Glomerular endothelial cell (primary cell): ENCODE measurements at regions not wholly inside any gene's neighbourhood (a gene's known extent, or its start where the extent isn't known, plus 50 kb on each side); places are given as distances from the start of the nearest gene placed in this dataset.

Experiments used
- DNase-seq: peaks from one replicate; pipeline ENCODE4 v3.0.0-alpha.2; 2011; ENCODE audit warnings: low read depth, low spot score; ENCODE audit errors: extremely low read depth

GRCh38 chrX:45758738-45759397 lies 558.2 kb upstream of the DIPK2B start:
- no peak for DNase-seq

- no peak for DNase-seq
Observed at GRCh38 chrX:45758319-45758718, 557.6 kb upstream of the DIPK2B start.

- no peak for DNase-seq
Observed at GRCh38 chrX:45757272-45757671, 556.6 kb upstream of the DIPK2B start.

- no peak for DNase-seq
Observed at GRCh38 chrX:45756557-45756956, 555.9 kb upstream of the DIPK2B start.

GRCh38 chrX:45755703-45756102 lies 555.0 kb upstream of the DIPK2B start:
- DNase-seq = no peak

GRCh38 chrX:45751156-45751555 lies 550.5 kb upstream of the DIPK2B start:
- DNase-seq = no peak

GRCh38 chrX:45750639-45751038 lies 550.0 kb upstream of the DIPK2B start:
- DNase-seq = no peak

- no peak for DNase-seq
Observed at GRCh38 chrX:45749375-45749774, 548.7 kb upstream of the DIPK2B start.

- no peak for DNase-seq
Observed at GRCh38 chrX:45748369-45748774, 547.7 kb upstream of the DIPK2B start.

- no peak for DNase-seq
Observed at GRCh38 chrX:45747905-45748304, 547.2 kb upstream of the DIPK2B start.

- DNase-seq = no peak
Observed at GRCh38 chrX:45745479-45745878, 544.8 kb upstream of the DIPK2B start.

GRCh38 chrX:45743906-45744625 lies 543.4 kb upstream of the DIPK2B start:
- no peak for DNase-seq

- no peak for DNase-seq
Observed at GRCh38 chrX:45743081-45743533, 542.4 kb upstream of the DIPK2B start.

- no peak for DNase-seq
Observed at GRCh38 chrX:45740291-45740690, 539.6 kb upstream of the DIPK2B start.

- DNase-seq = no peak
Observed at GRCh38 chrX:45735571-45735970, 534.9 kb upstream of the DIPK2B start.

- DNase-seq = no peak
Observed at GRCh38 chrX:45731448-45731847, 530.8 kb upstream of the DIPK2B start.

- no peak for DNase-seq
Observed at GRCh38 chrX:45727761-45728160, 527.1 kb upstream of the DIPK2B start.

- DNase-seq = no peak
Observed at GRCh38 chrX:45722471-45722870, 521.8 kb upstream of the DIPK2B start.

- DNase-seq = no peak
Observed at GRCh38 chrX:45719751-45720501, 519.2 kb upstream of the DIPK2B start.

GRCh38 chrX:45718676-45719075 lies 518.0 kb upstream of the DIPK2B start:
- no peak for DNase-seq

- DNase-seq = no peak
Observed at GRCh38 chrX:45716750-45717149, 516.1 kb upstream of the DIPK2B start.

GRCh38 chrX:45715748-45716147 lies 515.1 kb upstream of the DIPK2B start:
- DNase-seq = no peak
